Hepatocyte (in vitro differentiated cells): ENCODE measurements at regions not wholly inside any gene's neighbourhood (a gene's known extent, or its start where the extent isn't known, plus 50 kb on each side); places are given as distances from the start of the nearest gene placed in this dataset.

Experiments
- EZH2phosphoT487 ChIP-seq: fragments of 200-600 bp; sonication (generic); IDR thresholded peaks from one replicate; pipeline ENCODE4 v1.6.1; 2018; ENCODE audit warnings: antibody characterized with exemption, mild to moderate bottlenecking, low read depth, moderate library complexity; ENCODE audit not compliant: unreplicated experiment, severe bottlenecking
- TF ChIP-seq, protein P1 (sequence below): fragments of 200-600 bp; sonication (generic); IDR thresholded peaks from 2 replicates; pipeline ENCODE4 v1.5.1; 2016; ENCODE audit warnings: antibody characterized with exemption, mild to moderate bottlenecking; ENCODE audit not compliant: poor library complexity

DNA sequence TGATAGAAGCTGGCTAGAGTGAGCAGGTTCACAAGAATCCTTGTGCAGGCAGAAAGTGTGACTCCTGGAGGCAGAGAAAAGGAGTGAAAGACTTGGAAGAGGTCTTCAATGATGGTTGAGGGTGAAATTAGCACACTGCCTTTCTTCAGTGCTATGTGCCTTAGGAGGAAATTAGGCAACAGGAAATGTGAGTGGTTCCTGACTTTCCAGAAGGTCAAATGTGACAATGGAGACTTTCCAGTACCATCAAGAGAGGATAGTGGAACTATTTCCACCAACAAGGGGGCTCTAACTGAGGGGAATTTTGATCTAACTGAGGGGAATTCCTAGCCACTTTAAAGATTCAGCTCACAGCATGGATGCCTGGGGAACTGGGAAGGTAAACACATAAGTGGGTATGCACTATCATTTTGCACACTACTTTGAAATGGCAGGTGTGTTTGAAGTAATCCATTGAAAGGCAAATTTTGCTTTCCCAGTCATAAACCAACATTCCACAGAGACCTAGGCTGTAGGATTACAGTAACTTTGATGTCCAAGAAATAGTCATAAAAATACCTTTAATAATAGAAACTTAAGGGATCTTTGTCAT, 90.0 kb downstream of the PERP start:
- TF ChIP-seq, protein P1, sequence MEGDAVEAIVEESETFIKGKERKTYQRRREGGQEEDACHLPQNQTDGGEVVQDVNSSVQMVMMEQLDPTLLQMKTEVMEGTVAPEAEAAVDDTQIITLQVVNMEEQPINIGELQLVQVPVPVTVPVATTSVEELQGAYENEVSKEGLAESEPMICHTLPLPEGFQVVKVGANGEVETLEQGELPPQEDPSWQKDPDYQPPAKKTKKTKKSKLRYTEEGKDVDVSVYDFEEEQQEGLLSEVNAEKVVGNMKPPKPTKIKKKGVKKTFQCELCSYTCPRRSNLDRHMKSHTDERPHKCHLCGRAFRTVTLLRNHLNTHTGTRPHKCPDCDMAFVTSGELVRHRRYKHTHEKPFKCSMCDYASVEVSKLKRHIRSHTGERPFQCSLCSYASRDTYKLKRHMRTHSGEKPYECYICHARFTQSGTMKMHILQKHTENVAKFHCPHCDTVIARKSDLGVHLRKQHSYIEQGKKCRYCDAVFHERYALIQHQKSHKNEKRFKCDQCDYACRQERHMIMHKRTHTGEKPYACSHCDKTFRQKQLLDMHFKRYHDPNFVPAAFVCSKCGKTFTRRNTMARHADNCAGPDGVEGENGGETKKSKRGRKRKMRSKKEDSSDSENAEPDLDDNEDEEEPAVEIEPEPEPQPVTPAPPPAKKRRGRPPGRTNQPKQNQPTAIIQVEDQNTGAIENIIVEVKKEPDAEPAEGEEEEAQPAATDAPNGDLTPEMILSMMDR: no peak
- no peak for TF ChIP-seq EZH2phosphoT487
